HL-60 (cell line): ENCODE measurements at regions not wholly inside any gene's neighbourhood (a gene's known extent, or its start where the extent isn't known, plus 50 kb on each side); places are given as distances from the start of the nearest gene placed in this dataset.

Experiments
- CTCF ChIP-seq: IDR thresholded peaks from one replicate; pipeline ENCODE4 v1.5.1; 2011; ENCODE audit warnings: low read length, control low read depth, inconsistent platforms; ENCODE audit not compliant: insufficient read depth
- GABPA ChIP-seq: IDR thresholded peaks from 2 replicates; pipeline ENCODE4 v1.6.1; 2012; ENCODE audit warnings: low read depth
- POLR2AphosphoS5 ChIP-seq: IDR thresholded peaks from 2 replicates; pipeline ENCODE4 v1.6.1; 2012; ENCODE audit warnings: low read depth
- REST ChIP-seq: IDR thresholded peaks from 2 replicates; pipeline ENCODE4 v1.6.1; 2012; ENCODE audit warnings: low read depth; ENCODE audit not compliant: insufficient replicate concordance

- TF ChIP-seq CTCF = no peak
- TF ChIP-seq GABPA = no peak
- TF ChIP-seq REST = no peak
- no peak for TF ChIP-seq POLR2AphosphoS5
Observed at GRCh38 chr10:28387140-28387539, 84.3 kb upstream of the MPP7 start.
